GM12864 (cell line): ENCODE measurements at regions not wholly inside any gene's neighbourhood (a gene's known extent, or its start where the extent isn't known, plus 50 kb on each side); places are given as distances from the start of the nearest gene placed in this dataset.

Source experiments
- DNase-seq: peaks from one replicate; pipeline ENCODE4 v3.0.0-alpha.2; 2011; ENCODE audit warnings: low read depth
- H3K4me3 ChIP-seq: 2 replicates; pipeline ENCODE4 v1.5.1; 2011; ENCODE audit warnings: mild to moderate bottlenecking, low read depth, low read length, control low read depth
- CTCF ChIP-seq: IDR thresholded peaks from 2 replicates; pipeline ENCODE4 v1.5.1; 2011; ENCODE audit warnings: low read depth, mild to moderate bottlenecking, moderate library complexity, low read length, control low read depth, inconsistent platforms; ENCODE audit errors: missing control alignments

- TF ChIP-seq CTCF, result no peak
- no peak for DNase-seq
- no peak overlapping the region for H3K4me3 ChIP-seq
Observed at GRCh38 chr5:71903808-71904207, 184.7 kb downstream of the CARTPT start.

DNA sequence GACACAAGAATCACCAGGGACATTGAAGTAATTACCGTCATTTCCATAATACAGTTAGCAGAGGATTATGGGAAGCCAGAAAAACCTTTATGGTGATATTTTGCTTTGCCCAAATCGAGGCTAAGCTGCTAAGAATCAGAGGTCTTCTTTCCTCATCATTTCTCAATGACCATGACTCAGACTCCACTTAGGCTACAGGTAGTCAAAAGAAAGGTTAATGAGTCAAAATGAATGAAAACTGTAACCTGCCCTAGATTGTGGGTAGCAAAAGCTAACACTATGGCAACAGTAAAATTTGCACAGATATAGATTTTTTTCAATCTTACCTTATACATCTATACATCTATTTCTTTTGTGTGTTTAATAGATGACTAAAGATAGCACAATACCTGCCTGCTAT is 185.8 kb downstream of the CARTPT start:
- DNase-seq, result no peak
- H3K4me3 ChIP-seq, result no peak overlapping the region
- no peak for TF ChIP-seq CTCF

DNA sequence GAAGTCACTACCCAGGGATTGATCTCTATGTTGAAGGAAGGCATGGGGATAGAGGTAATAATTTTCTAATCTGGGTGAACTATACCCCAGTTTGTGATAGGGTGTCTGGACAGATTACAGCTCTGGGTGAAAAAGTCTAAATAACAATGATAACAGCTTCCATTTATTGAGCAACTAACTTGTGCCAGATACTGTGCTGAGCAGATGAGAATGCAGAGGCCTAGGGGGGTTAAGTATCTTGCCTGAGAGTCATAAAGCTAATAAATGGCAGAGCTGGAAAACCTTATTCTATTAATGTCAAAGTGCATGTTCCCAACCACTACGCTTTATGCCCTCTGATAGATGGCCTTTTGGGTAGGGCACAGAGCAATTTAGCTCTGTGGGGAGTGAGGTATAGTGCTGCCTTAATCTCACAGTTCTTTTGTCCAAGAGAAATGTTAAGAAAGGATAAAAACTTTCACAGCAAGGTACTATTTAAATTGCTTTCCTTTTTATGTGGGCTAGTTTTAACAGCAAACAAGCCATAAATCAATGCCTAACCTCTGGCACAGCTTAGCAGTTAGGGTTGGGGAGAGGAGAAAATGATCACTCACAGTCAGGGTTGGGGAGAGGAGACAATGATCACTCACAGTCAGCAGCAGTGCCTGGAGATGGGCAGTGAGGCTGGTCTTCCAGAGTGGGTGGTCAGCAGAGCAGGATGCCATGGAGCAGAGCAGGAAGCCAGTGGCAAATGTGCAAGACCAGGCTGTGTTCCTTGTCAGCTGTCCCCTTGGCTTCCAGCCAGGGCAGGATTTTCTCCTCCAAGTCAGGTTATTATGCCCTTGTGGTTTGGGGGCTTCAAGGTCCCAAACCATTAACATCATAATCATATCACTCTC is 187.0 kb downstream of the CARTPT start:
- no peak for TF ChIP-seq CTCF
- no peak for DNase-seq
- H3K4me3 ChIP-seq, result no peak overlapping the region

DNA sequence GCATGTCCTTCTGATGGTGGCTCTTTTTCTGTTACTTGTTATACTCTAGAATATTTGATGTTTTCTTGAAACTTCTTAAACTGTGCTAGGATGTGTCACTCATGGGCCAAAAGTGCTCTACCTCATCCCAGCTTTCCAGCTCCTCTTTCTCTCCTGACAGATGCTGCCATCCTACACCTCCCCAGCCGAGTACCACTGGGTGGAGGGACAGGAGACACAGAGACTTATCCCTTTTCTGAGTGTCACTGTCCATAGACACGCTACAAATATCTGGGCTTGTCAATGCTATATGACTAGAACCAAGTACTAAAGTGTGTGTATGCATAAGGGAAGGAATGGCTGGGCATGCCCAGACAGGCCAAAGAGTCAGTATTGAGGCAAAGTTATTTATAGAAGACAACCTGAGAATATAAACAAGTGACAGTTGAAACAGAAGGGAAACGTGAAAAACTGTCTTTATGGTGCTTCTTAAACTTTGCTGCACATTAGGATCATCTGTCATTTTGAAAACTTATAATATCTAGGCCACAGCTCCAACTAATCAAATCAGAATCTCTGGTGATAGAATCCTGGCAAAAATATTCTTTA is 188.0 kb downstream of the CARTPT start:
- no peak overlapping the region for H3K4me3 ChIP-seq
- TF ChIP-seq CTCF, result no peak
- DNase-seq, result peak; percentile 22

DNA sequence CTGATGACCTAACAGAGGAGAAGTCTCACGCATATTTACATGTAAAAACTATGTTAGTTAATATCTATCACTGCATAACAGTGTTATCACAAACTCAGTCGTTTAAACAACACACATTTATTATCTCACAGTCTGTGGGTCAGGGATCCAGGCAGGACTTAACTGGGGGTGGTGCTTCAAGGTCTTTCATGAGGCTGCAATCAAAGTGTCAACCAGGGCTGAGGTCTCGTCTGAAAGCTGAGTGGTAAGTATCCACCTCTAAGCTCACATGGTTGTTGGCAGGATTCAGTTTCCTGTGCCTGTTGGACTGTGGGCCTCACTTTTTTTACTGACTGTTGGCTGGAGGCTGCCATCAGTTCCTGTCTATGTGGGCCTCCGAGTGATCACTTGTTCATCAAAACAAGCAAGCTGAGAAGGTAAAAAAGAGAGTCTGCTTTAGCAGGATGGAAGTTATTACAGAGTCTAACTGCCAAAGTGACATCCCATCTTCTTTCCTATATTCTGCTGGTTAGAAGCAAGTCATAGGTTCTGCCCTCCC is 188.6 kb downstream of the CARTPT start:
- DNase-seq, result no peak
- no peak for TF ChIP-seq CTCF
- H3K4me3 ChIP-seq, result no peak overlapping the region

GRCh38 chr5:71910741-71911140 is 191.7 kb downstream of the CARTPT start:
- TF ChIP-seq CTCF, result no peak
- no peak for DNase-seq
- H3K4me3 ChIP-seq, result no peak overlapping the region
